ENCODE measurements at regions not wholly inside any gene's neighbourhood (a gene's known extent, or its start where the extent isn't known, plus 50 kb on each side); places are given as distances from the start of the nearest gene placed in this dataset.

DNA sequence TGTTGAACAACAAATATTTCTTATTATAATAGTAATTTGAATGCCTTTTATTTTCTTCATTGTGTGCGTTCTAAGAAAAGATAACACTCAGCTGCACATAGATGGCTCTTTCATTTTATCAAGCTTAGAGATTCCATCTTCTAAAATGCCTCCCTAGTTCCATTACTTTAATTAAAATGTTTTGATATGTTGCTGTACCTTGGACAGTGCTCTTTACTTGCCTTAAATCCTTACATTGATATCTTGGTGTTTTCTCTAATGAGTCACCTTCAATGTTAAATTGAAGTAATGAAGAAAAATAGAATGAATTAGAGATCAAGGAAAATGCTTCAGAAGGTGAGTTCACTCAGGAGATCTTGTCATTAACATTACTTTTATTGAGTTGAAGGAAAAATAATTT lies 1672.4 kb upstream of the AGA start:
- H3K4me3 ChIP-seq (ENCODE audit: control insufficient read depth, low read depth, low read length), result no peak overlapping the region
- no peak for DNase-seq (ENCODE audit: low read depth)
- TF ChIP-seq, protein P1, sequence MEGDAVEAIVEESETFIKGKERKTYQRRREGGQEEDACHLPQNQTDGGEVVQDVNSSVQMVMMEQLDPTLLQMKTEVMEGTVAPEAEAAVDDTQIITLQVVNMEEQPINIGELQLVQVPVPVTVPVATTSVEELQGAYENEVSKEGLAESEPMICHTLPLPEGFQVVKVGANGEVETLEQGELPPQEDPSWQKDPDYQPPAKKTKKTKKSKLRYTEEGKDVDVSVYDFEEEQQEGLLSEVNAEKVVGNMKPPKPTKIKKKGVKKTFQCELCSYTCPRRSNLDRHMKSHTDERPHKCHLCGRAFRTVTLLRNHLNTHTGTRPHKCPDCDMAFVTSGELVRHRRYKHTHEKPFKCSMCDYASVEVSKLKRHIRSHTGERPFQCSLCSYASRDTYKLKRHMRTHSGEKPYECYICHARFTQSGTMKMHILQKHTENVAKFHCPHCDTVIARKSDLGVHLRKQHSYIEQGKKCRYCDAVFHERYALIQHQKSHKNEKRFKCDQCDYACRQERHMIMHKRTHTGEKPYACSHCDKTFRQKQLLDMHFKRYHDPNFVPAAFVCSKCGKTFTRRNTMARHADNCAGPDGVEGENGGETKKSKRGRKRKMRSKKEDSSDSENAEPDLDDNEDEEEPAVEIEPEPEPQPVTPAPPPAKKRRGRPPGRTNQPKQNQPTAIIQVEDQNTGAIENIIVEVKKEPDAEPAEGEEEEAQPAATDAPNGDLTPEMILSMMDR (IDR thresholded peaks at IDR 0.05; ENCODE audit: control insufficient read depth, insufficient read depth, low read depth, low read length, missing control alignments), result no peak

DNA sequence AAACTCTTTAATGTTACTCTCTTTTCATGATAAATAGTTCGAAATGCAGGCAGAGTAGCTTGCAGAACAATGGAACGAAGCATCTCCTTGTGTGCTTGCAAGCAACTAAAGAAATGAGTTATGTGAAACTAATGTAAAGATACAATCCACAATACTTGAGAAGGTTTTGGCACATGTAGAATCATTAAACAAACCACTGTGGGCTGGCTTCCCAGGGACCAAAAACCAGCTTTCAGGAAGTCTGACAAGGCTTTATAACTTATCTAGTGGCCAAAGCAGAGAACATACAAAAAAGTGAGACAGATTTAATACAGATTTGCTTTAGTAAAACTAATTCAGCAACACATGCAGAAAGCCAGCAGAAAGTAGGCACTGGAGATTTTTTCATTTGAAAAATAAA lies 1673.8 kb upstream of the AGA start:
- no peak overlapping the region for H3K4me3 ChIP-seq (ENCODE audit: control insufficient read depth, low read depth, low read length)
- TF ChIP-seq, protein P1 (IDR thresholded peaks at IDR 0.05; ENCODE audit: control insufficient read depth, insufficient read depth, low read depth, low read length, missing control alignments), result no peak
- no peak for DNase-seq (ENCODE audit: low read depth)

GRCh38 chr4:179116581-179116980 lies 1674.3 kb upstream of the AGA start:
- no peak for DNase-seq (ENCODE audit: low read depth)
- TF ChIP-seq, protein P1 (IDR thresholded peaks at IDR 0.05; ENCODE audit: control insufficient read depth, insufficient read depth, low read depth, low read length, missing control alignments), result no peak
- no peak overlapping the region for H3K4me3 ChIP-seq (ENCODE audit: control insufficient read depth, low read depth, low read length)

GRCh38 chr4:179123084-179123483 lies 1680.8 kb upstream of the AGA start:
- DNase-seq (ENCODE audit: low read depth), result no peak
- TF ChIP-seq, protein P1 (IDR thresholded peaks at IDR 0.05; ENCODE audit: control insufficient read depth, insufficient read depth, low read depth, low read length, missing control alignments), result no peak
- H3K4me3 ChIP-seq (ENCODE audit: control insufficient read depth, low read depth, low read length), result no peak overlapping the region

- no peak for DNase-seq (ENCODE audit: low read depth)
- TF ChIP-seq, protein P1 (IDR thresholded peaks at IDR 0.05; ENCODE audit: control insufficient read depth, insufficient read depth, low read depth, low read length, missing control alignments), result no peak
- H3K4me3 ChIP-seq (ENCODE audit: control insufficient read depth, low read depth, low read length), result no peak overlapping the region
These were observed 1682.2 kb upstream of the AGA start for GRCh38 chr4:179124419-179124818.

GRCh38 chr4:179124957-179125356 lies 1682.7 kb upstream of the AGA start:
- no peak for DNase-seq (ENCODE audit: low read depth)
- H3K4me3 ChIP-seq (ENCODE audit: control insufficient read depth, low read depth, low read length), result no peak overlapping the region
- TF ChIP-seq, protein P1 (IDR thresholded peaks at IDR 0.05; ENCODE audit: control insufficient read depth, insufficient read depth, low read depth, low read length, missing control alignments), result no peak

- TF ChIP-seq, protein P1 (IDR thresholded peaks at IDR 0.05; ENCODE audit: control insufficient read depth, insufficient read depth, low read depth, low read length, missing control alignments), result no peak
- no peak for DNase-seq (ENCODE audit: low read depth)
- no peak overlapping the region for H3K4me3 ChIP-seq (ENCODE audit: control insufficient read depth, low read depth, low read length)
These were observed 1683.6 kb upstream of the AGA start for GRCh38 chr4:179125870-179126269.

Measured in AG09309 (cell line).